ENCODE measurements at regions not wholly inside any gene's neighbourhood (a gene's known extent, or its start where the extent isn't known, plus 50 kb on each side); places are given as distances from the start of the nearest gene placed in this dataset.

GRCh38 chr1:232473324-232473723 lies 156.6 kb downstream of the SIPA1L2 start:
- Histone ChIP-seq H3K36me3 (peaks cover 0 to 11% (median 0%) of the 10 kb centered on the region in 6 donors), H3K4me3 (no peak overlapping the region), H3K9me3 (no peaks in the 10 kb centered on the region), H3K27ac (peak overlapping the region in 1 of 8 donors; percentile 3), H3K27me3 (replicated peaks in 1 of 7) (no peaks in the 10 kb centered on the region), H3K4me1 (peaks cover 0 to 35% (median 12%) of the 10 kb centered on the region in 6 donors)
- no peak for TF ChIP-seq CTCF (IDR thresholded peaks at IDR 0.05 in 8 of 11, conservative IDR thresholded peaks at IDR 0.05 in 3 of 11)
- peak in 2 of 3 donors; percentile 48 to 51 for TF ChIP-seq POLR2AphosphoS5 (IDR thresholded peaks at IDR 0.05)
- intact Hi-C loops (cut with DNase I; ENCODE audit: low total_unique reads), result no loop called here
- DNase-seq, result no peak
- WGBS, 5 donors, result 47 to 72% (median 62%) methylated on average over 2 of the region's 2 CpGs

GRCh38 chr1:232472485-232473041 lies 157.4 kb downstream of the SIPA1L2 start:
- Histone ChIP-seq H3K4me3 (no peak overlapping the region), H3K27me3 (replicated peaks in 1 of 7) (no peaks in the 10 kb centered on the region), H3K27ac (peak overlapping the region in 1 of 8 donors; percentile 3), H3K4me1 (peaks cover 0 to 35% (median 12%) of the 10 kb centered on the region in 6 donors), H3K9me3 (no peaks in the 10 kb centered on the region), H3K36me3 (peaks cover 0 to 15% (median 0%) of the 10 kb centered on the region in 6 donors)
- 73 to 93% (median 85%) methylated on average over 3 of the region's 3 CpGs for WGBS, 5 donors
- TF ChIP-seq POLR2A (IDR thresholded peaks at IDR 0.05) (no peak), POLR2AphosphoS5 (IDR thresholded peaks at IDR 0.05) (no peak), CTCF (IDR thresholded peaks at IDR 0.05 in 8 of 11, conservative IDR thresholded peaks at IDR 0.05 in 3 of 11) (no peak)
- intact Hi-C loops (cut with DNase I; ENCODE audit: low total_unique reads), result no loop called here
- DNase-seq, result no peak

- TF ChIP-seq POLR2AphosphoS5 (IDR thresholded peaks at IDR 0.05) (no peak), POLR2A (IDR thresholded peaks at IDR 0.05) (no peak), CTCF (IDR thresholded peaks at IDR 0.05 in 8 of 11, conservative IDR thresholded peaks at IDR 0.05 in 3 of 11) (no peak)
- H3K27ac ChIP-seq, result no peak overlapping the region
- no peak for DNase-seq
- intact Hi-C loops (cut with DNase I; ENCODE audit: low total_unique reads), result no loop called here
- no peaks in the 10 kb centered on the region for H3K27me3 ChIP-seq (replicated peaks in 1 of 7)
- no peak overlapping the region for H3K4me3 ChIP-seq
- H3K4me1 ChIP-seq, result peaks cover 0 to 32% (median 12%) of the 10 kb centered on the region in 6 donors
- 39 to 52% (median 42%) methylated on average over 5 of the region's 5 CpGs for WGBS, 5 donors
- no peaks in the 10 kb centered on the region for H3K9me3 ChIP-seq
- peaks cover 0 to 26% (median 0%) of the 10 kb centered on the region in 6 donors for H3K36me3 ChIP-seq
Measured at GRCh38 chr1:232471250-232471649, 158.7 kb downstream of the SIPA1L2 start.

GRCh38 chr1:232470711-232471110 lies 159.2 kb downstream of the SIPA1L2 start:
- no peak overlapping the region for H3K4me3 ChIP-seq
- H3K36me3 ChIP-seq, result peaks cover 0 to 25% (median 0%) of the 10 kb centered on the region in 6 donors
- intact Hi-C loops (cut with DNase I; ENCODE audit: low total_unique reads), result no loop called here
- no peak for DNase-seq
- WGBS, 5 donors, result 88 to 100% (median 89%) methylated on average over 1 of the region's 1 CpG
- no peaks in the 10 kb centered on the region for H3K9me3 ChIP-seq
- H3K27me3 ChIP-seq (replicated peaks in 1 of 7), result no peaks in the 10 kb centered on the region
- no peak overlapping the region for H3K27ac ChIP-seq
- H3K4me1 ChIP-seq, result peaks cover 0 to 32% (median 12%) of the 10 kb centered on the region in 6 donors
- TF ChIP-seq POLR2A (IDR thresholded peaks at IDR 0.05), result no peak
- no peak for TF ChIP-seq POLR2AphosphoS5 (IDR thresholded peaks at IDR 0.05)
- TF ChIP-seq CTCF (IDR thresholded peaks at IDR 0.05 in 8 of 11, conservative IDR thresholded peaks at IDR 0.05 in 3 of 11), result no peak
